ENCODE measurements at regions not wholly inside any gene's neighbourhood (a gene's known extent, or its start where the extent isn't known, plus 50 kb on each side); places are given as distances from the start of the nearest gene placed in this dataset.

GRCh38 chr1:229817936-229818335, 191.9 kb downstream of the URB2 start:
- no peak for DNase-seq (ENCODE audit: low read depth)

- DNase-seq (ENCODE audit: low read depth) = peak; percentile 7
Measured at GRCh38 chr1:229819091-229819490, 193.0 kb downstream of the URB2 start.

- no peak for DNase-seq (ENCODE audit: low read depth)
Measured at GRCh38 chr1:229822026-229822425, 196.0 kb downstream of the URB2 start.

- DNase-seq (ENCODE audit: low read depth) = no peak
Measured at GRCh38 chr1:229825042-229825441, 199.0 kb downstream of the URB2 start.

- no peak for DNase-seq (ENCODE audit: low read depth)
Measured at GRCh38 chr1:229828461-229828860, 202.4 kb downstream of the URB2 start.

- no peak for DNase-seq (ENCODE audit: low read depth)
Measured at GRCh38 chr1:229832695-229833094, 206.6 kb downstream of the URB2 start.

GRCh38 chr1:229834230-229834629, 208.2 kb downstream of the URB2 start:
- no peak for DNase-seq (ENCODE audit: low read depth)

- DNase-seq (ENCODE audit: low read depth) = no peak
Measured at GRCh38 chr1:229835226-229835625, 209.2 kb downstream of the URB2 start.

GRCh38 chr1:229836324-229836723, 210.3 kb downstream of the URB2 start:
- peak; percentile 28 for DNase-seq (ENCODE audit: low read depth)

GRCh38 chr1:229838204-229838603, 212.2 kb downstream of the URB2 start:
- no peak for DNase-seq (ENCODE audit: low read depth)

- no peak for DNase-seq (ENCODE audit: low read depth)
Measured at GRCh38 chr1:229839800-229840199, 213.8 kb downstream of the URB2 start.

- DNase-seq (ENCODE audit: low read depth) = peak; percentile 30
Measured at GRCh38 chr1:229841230-229841629, 215.2 kb downstream of the URB2 start.

GRCh38 chr1:229842302-229843255, 216.5 kb downstream of the URB2 start:
- DNase-seq (ENCODE audit: low read depth) = no peak

GRCh38 chr1:229843627-229844238, 217.7 kb downstream of the URB2 start:
- peak; percentile 53 for DNase-seq (ENCODE audit: low read depth)

- no peak for DNase-seq (ENCODE audit: low read depth)
Measured at GRCh38 chr1:229844675-229845074, 218.6 kb downstream of the URB2 start.

GRCh38 chr1:229845410-229846138, 219.5 kb downstream of the URB2 start:
- DNase-seq (ENCODE audit: low read depth) = no peak

GRCh38 chr1:229846351-229846750, 220.3 kb downstream of the URB2 start:
- no peak for DNase-seq (ENCODE audit: low read depth)

GRCh38 chr1:229848752-229849677, 218.0 kb upstream of the GALNT2 start:
- peak; percentile 29 for DNase-seq (ENCODE audit: low read depth)

- no peak for DNase-seq (ENCODE audit: low read depth)
Measured at GRCh38 chr1:229851511-229851910, 215.5 kb upstream of the GALNT2 start.

GRCh38 chr1:229853751-229854150, 213.3 kb upstream of the GALNT2 start:
- no peak for DNase-seq (ENCODE audit: low read depth)

- no peak for DNase-seq (ENCODE audit: low read depth)
Measured at GRCh38 chr1:229854620-229855019, 212.4 kb upstream of the GALNT2 start.
